ENCODE measurements at regions not wholly inside any gene's neighbourhood (a gene's known extent, or its start where the extent isn't known, plus 50 kb on each side); places are given as distances from the start of the nearest gene placed in this dataset.

GRCh38 chr12:76226397-76226796 is 121.8 kb downstream of the BBS10 start:
- no peak for DNase-seq (ENCODE audit: extremely low read depth in 1 of 2, low read depth in 1 of 2)

- no peak for DNase-seq (ENCODE audit: extremely low read depth in 1 of 2, low read depth in 1 of 2)
These were observed 124.3 kb downstream of the BBS10 start for GRCh38 chr12:76223869-76224268.

- DNase-seq (ENCODE audit: extremely low read depth in 1 of 2, low read depth in 1 of 2): no peak
These were observed 127.2 kb downstream of the BBS10 start for GRCh38 chr12:76220980-76221379.

GRCh38 chr12:76219806-76220205 is 128.4 kb downstream of the BBS10 start:
- DNase-seq (ENCODE audit: extremely low read depth in 1 of 2, low read depth in 1 of 2): no peak

GRCh38 chr12:76216585-76217472 is 131.4 kb downstream of the BBS10 start:
- no peak for DNase-seq (ENCODE audit: extremely low read depth in 1 of 2, low read depth in 1 of 2)

- no peak for DNase-seq (ENCODE audit: extremely low read depth in 1 of 2, low read depth in 1 of 2)
These were observed 123.6 kb upstream of the NAP1L1 start for GRCh38 chr12:76208129-76208528.

GRCh38 chr12:76206677-76207072 is 122.2 kb upstream of the NAP1L1 start:
- DNase-seq (ENCODE audit: extremely low read depth in 1 of 2, low read depth in 1 of 2): no peak

GRCh38 chr12:76206039-76206676 is 121.7 kb upstream of the NAP1L1 start:
- DNase-seq (ENCODE audit: extremely low read depth in 1 of 2, low read depth in 1 of 2): no peak

GRCh38 chr12:76202621-76203020 is 118.1 kb upstream of the NAP1L1 start:
- DNase-seq (ENCODE audit: extremely low read depth in 1 of 2, low read depth in 1 of 2): no peak

GRCh38 chr12:76201758-76202157 is 117.3 kb upstream of the NAP1L1 start:
- DNase-seq (ENCODE audit: extremely low read depth in 1 of 2, low read depth in 1 of 2): no peak

GRCh38 chr12:76201316-76201715 is 116.8 kb upstream of the NAP1L1 start:
- DNase-seq (ENCODE audit: extremely low read depth in 1 of 2, low read depth in 1 of 2): no peak

- no peak for DNase-seq (ENCODE audit: extremely low read depth in 1 of 2, low read depth in 1 of 2)
These were observed 115.3 kb upstream of the NAP1L1 start for GRCh38 chr12:76199808-76200207.

- no peak for DNase-seq (ENCODE audit: extremely low read depth in 1 of 2, low read depth in 1 of 2)
These were observed 114.4 kb upstream of the NAP1L1 start for GRCh38 chr12:76198839-76199238.

GRCh38 chr12:76197283-76197682 is 112.8 kb upstream of the NAP1L1 start:
- no peak for DNase-seq (ENCODE audit: extremely low read depth in 1 of 2, low read depth in 1 of 2)

GRCh38 chr12:76195920-76196319 is 111.4 kb upstream of the NAP1L1 start:
- no peak for DNase-seq (ENCODE audit: extremely low read depth in 1 of 2, low read depth in 1 of 2)

- no peak for DNase-seq (ENCODE audit: extremely low read depth in 1 of 2, low read depth in 1 of 2)
These were observed 110.2 kb upstream of the NAP1L1 start for GRCh38 chr12:76194724-76195123.

GRCh38 chr12:76193961-76194360 is 109.5 kb upstream of the NAP1L1 start:
- no peak for DNase-seq (ENCODE audit: extremely low read depth in 1 of 2, low read depth in 1 of 2)

- DNase-seq (ENCODE audit: extremely low read depth in 1 of 2, low read depth in 1 of 2): no peak
These were observed 107.9 kb upstream of the NAP1L1 start for GRCh38 chr12:76192416-76192815.

- DNase-seq (ENCODE audit: extremely low read depth in 1 of 2, low read depth in 1 of 2): no peak
These were observed 105.8 kb upstream of the NAP1L1 start for GRCh38 chr12:76190299-76190698.

GRCh38 chr12:76189851-76190250 is 105.4 kb upstream of the NAP1L1 start:
- no peak for DNase-seq (ENCODE audit: extremely low read depth in 1 of 2, low read depth in 1 of 2)

GRCh38 chr12:76187177-76187576 is 102.7 kb upstream of the NAP1L1 start:
- no peak for DNase-seq (ENCODE audit: extremely low read depth in 1 of 2, low read depth in 1 of 2)

Measured in stimulated activated CD8-positive, alpha-beta memory T cell treated with anti-CD3 and anti-CD28 coated beads, Interleukin-7, amount 100 ng/mL, for 48 hours (primary cell).